Endothelial cell of umbilical vein (primary cell): ENCODE measurements at regions not wholly inside any gene's neighbourhood (a gene's known extent, or its start where the extent isn't known, plus 50 kb on each side); places are given as distances from the start of the nearest gene placed in this dataset.

Source experiments
- BruUV-seq: library from RNA; stranded (reverse); fragments of 400-500 nt; replicated peaks from 2 replicates; lab custom pipeline; 2021; lab: Mats Ljungman, UMichigan
- CTCF ChIA-PET: fragments of 300-600, 350-600 bp; sonication (Branson Sonifier 250); formaldehyde crosslinking; loops from one replicate; lab custom pipeline; 2021; ENCODE audit warnings: antibody characterized with exemption, inconsistent platforms; lab: Charles Lee
- POLR2A ChIA-PET: fragments of 300-600, 350-600 bp; sonication (Branson Sonifier 250); formaldehyde crosslinking; loops from one replicate; lab custom pipeline; 2021; ENCODE audit warnings: antibody characterized with exemption, inconsistent platforms; lab: Charles Lee
- DNase-seq: peaks from one replicate; pipeline ENCODE4 v3.0.0-alpha.2; 2011; ENCODE audit warnings: low read depth, low spot score
- FAIRE-seq: peaks from 2 replicates; lab custom pipeline; 2011; peaks lifted over from hg19 to GRCh38; lab: Jason Lieb, UNC
- H2AFZ ChIP-seq: 2 replicates; pipeline ENCODE4 v1.6.0; 2012; ENCODE audit warnings: low read depth, low read length, control low read depth, inconsistent platforms
- H3K27ac ChIP-seq: 2 replicates; pipeline ENCODE4 v1.5.1; 2011; ENCODE audit warnings: low read depth, mild to moderate bottlenecking, control low read depth, low read length, moderate library complexity; ENCODE audit not compliant: insufficient read depth
- H3K27me3 ChIP-seq, 2 experiments: 2 replicates each; pipeline versions ENCODE4 v1.6.0 to v1.6.1; 2011; ENCODE audit warnings: low read length in 2 of 2, mixed read lengths in 1 of 2; ENCODE audit not compliant: control insufficient read depth in 2 of 2, insufficient read depth in 2 of 2
- H3K36me3 ChIP-seq, 2 experiments: 2 replicates in 1 of 2; 3 replicates in 1 of 2; pipeline ENCODE4 v1.5.1; 2011; ENCODE audit warnings: low read length in 2 of 2, mild to moderate bottlenecking in 1 of 2, moderate library complexity in 1 of 2; ENCODE audit not compliant: control insufficient read depth in 2 of 2, insufficient read depth in 2 of 2; ENCODE audit errors: extremely low read depth in 1 of 2
- H3K4me1 ChIP-seq: 3 replicates; pipeline ENCODE4 v1.5.1; 2011; ENCODE audit warnings: mild to moderate bottlenecking, low read length; ENCODE audit not compliant: control insufficient read depth, insufficient read depth; ENCODE audit errors: extremely low read depth
- H3K4me2 ChIP-seq: 2 replicates; pipeline ENCODE4 v1.6.1; 2011; ENCODE audit warnings: low read length, control low read depth, mixed read lengths; ENCODE audit not compliant: insufficient read depth
- H3K4me3 ChIP-seq, 3 experiments: fragments of 200-600 bp in 1 of 3; sonication (generic), shearing (Covaris generic) in 1 of 3; replicated peaks in 1 of 3; 2 replicates each; pipeline ENCODE4 v1.5.1; 2011 to 2016; ENCODE audit warnings: control low read depth in 3 of 3, low read length in 3 of 3, mild to moderate bottlenecking in 2 of 3, inconsistent platforms in 1 of 3, low read depth in 1 of 3, moderate library complexity in 1 of 3; ENCODE audit not compliant: insufficient read depth in 1 of 3
- H3K79me2 ChIP-seq: 2 replicates; pipeline ENCODE4 v1.6.0; 2012; ENCODE audit warnings: low read length, inconsistent platforms; ENCODE audit not compliant: control insufficient read depth, insufficient read depth
- H3K9ac ChIP-seq: replicated peaks from 2 replicates; pipeline ENCODE3; 2011; ENCODE audit warnings: low read length, control low read depth; ENCODE audit not compliant: insufficient read depth; ENCODE audit errors: extremely low read depth
- H3K9me1 ChIP-seq: replicated peaks from 3 replicates; pipeline ENCODE4 v1.6.0; 2011; ENCODE audit warnings: mild to moderate bottlenecking, low read length; ENCODE audit not compliant: control insufficient read depth, insufficient read depth; ENCODE audit errors: extremely low read depth
- H3K9me3 ChIP-seq: replicated peaks from 2 replicates; pipeline ENCODE4 v1.5.1; 2012; ENCODE audit warnings: low read length, inconsistent platforms; ENCODE audit not compliant: control insufficient read depth, insufficient read depth
- H4K20me1 ChIP-seq: replicated peaks from 2 replicates; pipeline ENCODE3; 2011; ENCODE audit warnings: mild to moderate bottlenecking, low read length; ENCODE audit not compliant: control insufficient read depth, insufficient read depth; ENCODE audit errors: extremely low read depth
- EZH2 ChIP-seq: IDR thresholded peaks from 2 replicates; pipeline ENCODE4 v1.6.1; 2012; ENCODE audit warnings: borderline replicate concordance, low read depth, mild to moderate bottlenecking, moderate library complexity, low read length, inconsistent platforms; ENCODE audit not compliant: severe bottlenecking
- FOS ChIP-seq: IDR thresholded peaks from 2 replicates; pipeline ENCODE4 v1.6.1; 2011; ENCODE audit warnings: mild to moderate bottlenecking, low read length, moderate library complexity, borderline replicate concordance; ENCODE audit not compliant: insufficient read depth
- GATA2 ChIP-seq: IDR thresholded peaks from 2 replicates; pipeline ENCODE4 v1.7.0; 2011; ENCODE audit warnings: low read depth, mild to moderate bottlenecking, moderate library complexity, mixed read lengths, low read length; ENCODE audit not compliant: insufficient read length, insufficient read depth
- JUN ChIP-seq: IDR thresholded peaks from 2 replicates; pipeline ENCODE4 v1.6.1; 2011; ENCODE audit warnings: borderline replicate concordance, low read depth; ENCODE audit not compliant: insufficient read length, insufficient read depth
- MYC ChIP-seq: IDR thresholded peaks from one replicate; pipeline ENCODE4 v1.6.1; 2011; ENCODE audit warnings: mild to moderate bottlenecking, low read depth, low read length
- POLR2AphosphoS5 ChIP-seq: IDR thresholded peaks from 2 replicates; pipeline ENCODE4 v1.6.1; 2012; ENCODE audit warnings: low read depth, mild to moderate bottlenecking, control low read depth, low read length, moderate library complexity; ENCODE audit not compliant: insufficient read depth
- dilution Hi-C: fragments of 300-500 bp; cut with MboI; formaldehyde crosslinking; loops from one replicate; pipeline ENCODE4 v1.15.0; 2019; ENCODE audit warnings: low sequenced_read_pairs; ENCODE audit not compliant: extremely low pct_ligation_motif_present
- intact Hi-C: fragments of 100-400 bp; cut with micrococcal nuclease; formaldehyde crosslinking; loops from one replicate; pipeline ENCODE4 v1.10.0; 2022
- TF ChIP-seq, protein P1 (sequence below), 2 donors: IDR thresholded peaks; 1 replicate in 1 of 2; 2 replicates in 1 of 2; pipeline ENCODE4 v1.5.1; 2011; ENCODE audit warnings: low read length in 2 of 2, mild to moderate bottlenecking in 2 of 2, moderate library complexity in 2 of 2, control low read depth in 1 of 2, inconsistent platforms in 1 of 2, low read depth in 1 of 2; ENCODE audit not compliant: insufficient read depth in 1 of 2; ENCODE audit errors: extremely low read depth in 1 of 2
- TF ChIP-seq, protein P2 (sequence below): IDR thresholded peaks from 2 replicates; pipeline ENCODE4 v1.6.1; 2011; ENCODE audit not compliant: insufficient read depth, insufficient read length

DNA sequence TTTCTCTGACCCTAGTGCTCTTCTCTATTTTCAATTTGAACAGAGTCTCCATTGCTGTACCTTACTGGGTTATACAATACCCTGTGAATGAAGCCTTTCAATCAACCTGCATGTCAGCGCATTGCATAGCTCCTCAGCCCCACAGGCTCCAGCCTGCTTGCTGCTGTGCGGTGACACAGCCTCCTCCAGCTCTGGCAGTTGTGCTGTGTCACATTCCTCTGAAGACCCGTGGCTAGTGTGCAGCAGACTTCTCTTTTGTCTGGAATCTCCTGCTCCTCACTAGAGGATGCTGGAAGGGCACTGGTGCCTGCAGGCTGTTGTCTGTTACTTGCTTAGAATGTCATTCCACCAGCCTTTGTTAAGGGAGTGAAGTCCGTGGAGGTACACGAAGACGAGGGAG lies 390.1 kb upstream of the B3GAT1 start:
- FAIRE-seq: no peak
- H2AFZ ChIP-seq: no peak overlapping the region
- no peaks in the 10 kb centered on the region for H3K79me2 ChIP-seq
- no peak for DNase-seq
- no peaks in the 10 kb centered on the region for H3K9me1 ChIP-seq
- no peak overlapping the region for H3K27ac ChIP-seq
- H3K4me3 ChIP-seq: no peak overlapping the region
- dilution Hi-C loops: no loop called here
- no peaks in the 10 kb centered on the region for H3K27me3 ChIP-seq
- no peak for TF ChIP-seq EZH2
- no peak for TF ChIP-seq MYC
- no peak for TF ChIP-seq JUN
- TF ChIP-seq, protein P1, sequence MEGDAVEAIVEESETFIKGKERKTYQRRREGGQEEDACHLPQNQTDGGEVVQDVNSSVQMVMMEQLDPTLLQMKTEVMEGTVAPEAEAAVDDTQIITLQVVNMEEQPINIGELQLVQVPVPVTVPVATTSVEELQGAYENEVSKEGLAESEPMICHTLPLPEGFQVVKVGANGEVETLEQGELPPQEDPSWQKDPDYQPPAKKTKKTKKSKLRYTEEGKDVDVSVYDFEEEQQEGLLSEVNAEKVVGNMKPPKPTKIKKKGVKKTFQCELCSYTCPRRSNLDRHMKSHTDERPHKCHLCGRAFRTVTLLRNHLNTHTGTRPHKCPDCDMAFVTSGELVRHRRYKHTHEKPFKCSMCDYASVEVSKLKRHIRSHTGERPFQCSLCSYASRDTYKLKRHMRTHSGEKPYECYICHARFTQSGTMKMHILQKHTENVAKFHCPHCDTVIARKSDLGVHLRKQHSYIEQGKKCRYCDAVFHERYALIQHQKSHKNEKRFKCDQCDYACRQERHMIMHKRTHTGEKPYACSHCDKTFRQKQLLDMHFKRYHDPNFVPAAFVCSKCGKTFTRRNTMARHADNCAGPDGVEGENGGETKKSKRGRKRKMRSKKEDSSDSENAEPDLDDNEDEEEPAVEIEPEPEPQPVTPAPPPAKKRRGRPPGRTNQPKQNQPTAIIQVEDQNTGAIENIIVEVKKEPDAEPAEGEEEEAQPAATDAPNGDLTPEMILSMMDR (IDR thresholded peaks at IDR 0.05; ENCODE audit: extremely low read depth in 1 of 2, insufficient read depth in 1 of 2, low read depth in 1 of 2, low read length in 2 of 2): no peak
- TF ChIP-seq, protein P2, sequence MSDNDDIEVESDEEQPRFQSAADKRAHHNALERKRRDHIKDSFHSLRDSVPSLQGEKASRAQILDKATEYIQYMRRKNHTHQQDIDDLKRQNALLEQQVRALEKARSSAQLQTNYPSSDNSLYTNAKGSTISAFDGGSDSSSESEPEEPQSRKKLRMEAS: no peak
- TF ChIP-seq FOS: no peak
- TF ChIP-seq GATA2: no peak
- no peak for TF ChIP-seq POLR2AphosphoS5
- no peak overlapping the region for H3K4me2 ChIP-seq
- no peaks in the 10 kb centered on the region for H3K9me3 ChIP-seq
- no peaks in the 10 kb centered on the region for H3K4me1 ChIP-seq
- POLR2A ChIA-PET: no interaction called here
- no peaks in the 10 kb centered on the region for H3K36me3 ChIP-seq
- H4K20me1 ChIP-seq: no peaks in the 10 kb centered on the region
- no peak overlapping the region for H3K9ac ChIP-seq
- CTCF ChIA-PET: no interaction called here
- intact Hi-C loops: no loop called here
- BruUV-seq: no TSS peak
